DND-41 (cell line): ENCODE measurements at regions not wholly inside any gene's neighbourhood (a gene's known extent, or its start where the extent isn't known, plus 50 kb on each side); places are given as distances from the start of the nearest gene placed in this dataset.

Source experiments
- ATAC-seq: fragments of 200-7000 bp; cut with Tn5 transposase; 3 replicates; pipeline ENCODE4 v1.9.1; 2021; ENCODE audit warnings: low read depth; ENCODE audit not compliant: insufficient read depth
- DNase-seq: peaks from one replicate; pipeline ENCODE4 v3.0.0-alpha.2; 2020
- H2AFZ ChIP-seq: 2 replicates; pipeline ENCODE4 v1.6.0; 2012; ENCODE audit warnings: low read depth, low read length
- H3K27ac ChIP-seq: 2 replicates; pipeline ENCODE4 v1.5.1; 2012; ENCODE audit warnings: low read length, inconsistent platforms
- H3K27me3 ChIP-seq: fragments of 200-600 bp; sonication (generic); 2 replicates; pipeline ENCODE4 v1.6.0; 2012; ENCODE audit warnings: low read length, mild to moderate bottlenecking, inconsistent platforms; ENCODE audit not compliant: insufficient read depth, poor library complexity
- H3K36me3 ChIP-seq: 2 replicates; pipeline ENCODE4 v1.5.1; 2012; ENCODE audit warnings: low read length, inconsistent platforms; ENCODE audit not compliant: insufficient read depth
- H3K4me1 ChIP-seq: 2 replicates; pipeline ENCODE4 v1.5.1; 2012; ENCODE audit warnings: mild to moderate bottlenecking, low read length; ENCODE audit not compliant: insufficient read depth
- H3K4me2 ChIP-seq: 2 replicates; pipeline ENCODE4 v1.6.0; 2012; ENCODE audit warnings: mild to moderate bottlenecking, moderate library complexity, low read length, inconsistent platforms; ENCODE audit not compliant: insufficient read depth
- H3K4me3 ChIP-seq, 2 experiments: fragments of 200-600 bp in 1 of 2; shearing (Covaris generic) in 1 of 2; 2 replicates each; pipeline ENCODE4 v1.5.1; 2012 to 2016; ENCODE audit warnings: inconsistent platforms in 2 of 2, low read length in 2 of 2, mild to moderate bottlenecking in 2 of 2, low read depth in 1 of 2, moderate library complexity in 1 of 2
- H3K79me2 ChIP-seq: 2 replicates; pipeline ENCODE4 v1.6.0; 2012; ENCODE audit warnings: low read length, inconsistent platforms; ENCODE audit not compliant: insufficient read depth
- H3K9ac ChIP-seq: 2 replicates; pipeline ENCODE4 v1.6.0; 2012; ENCODE audit warnings: low read depth, mild to moderate bottlenecking, inconsistent platforms, low read length, moderate library complexity
- H3K9me3 ChIP-seq: 2 replicates; pipeline ENCODE4 v1.5.1; 2012; ENCODE audit warnings: low read length, moderate library complexity, mild to moderate bottlenecking, inconsistent platforms; ENCODE audit not compliant: insufficient read depth, severe bottlenecking
- H4K20me1 ChIP-seq: 2 replicates; pipeline ENCODE4 v1.6.0; 2012; ENCODE audit warnings: low read length; ENCODE audit not compliant: insufficient read depth
- CTCF ChIP-seq: IDR thresholded peaks from 2 replicates; pipeline ENCODE4 v1.5.1; 2012; ENCODE audit warnings: borderline replicate concordance, low read length, moderate library complexity, mild to moderate bottlenecking; ENCODE audit not compliant: poor library complexity, severe bottlenecking; ENCODE audit errors: extremely low read depth
- EZH2 ChIP-seq: IDR thresholded peaks from 3 replicates; pipeline ENCODE4 v1.6.1; 2012; ENCODE audit warnings: borderline replicate concordance, low read depth, mild to moderate bottlenecking, moderate library complexity, low read length, inconsistent platforms; ENCODE audit not compliant: severe bottlenecking

GRCh38 chr16:66298571-66299120 is 67.8 kb upstream of the CDH5 start:
- TF ChIP-seq CTCF (no peak), EZH2 (no peak)

GRCh38 chr16:66298006-66298405 is 68.5 kb upstream of the CDH5 start:
- ATAC-seq, result no peak
- no peak overlapping the region for H3K9ac ChIP-seq
- H3K27me3 ChIP-seq, result peaks cover 16% of the 10 kb centered on the region
- H3K4me1 ChIP-seq, result peaks cover 7% of the 10 kb centered on the region; the same call in 1 of the 2 replicates
- TF ChIP-seq CTCF (no peak), EZH2 (no peak)
- H3K4me2 ChIP-seq, result no peak overlapping the region
- no peaks in the 10 kb centered on the region for H3K36me3 ChIP-seq
- no peak overlapping the region for H2AFZ ChIP-seq
- no peak overlapping the region for H3K27ac ChIP-seq
- no peaks in the 10 kb centered on the region for H3K9me3 ChIP-seq
- H4K20me1 ChIP-seq, result no peaks in the 10 kb centered on the region; the same call in 1 of the 2 replicates
- no peak overlapping the region for H3K4me3 ChIP-seq
- no peak for DNase-seq
- no peaks in the 10 kb centered on the region for H3K79me2 ChIP-seq

More at GRCh38 chr16:66298571-66299120, 67.8 kb upstream of the CDH5 start:
- Histone ChIP-seq H3K4me1 (peaks cover 7% of the 10 kb centered on the region; the same call in 1 of the 2 replicates), H3K79me2 (no peaks in the 10 kb centered on the region), H4K20me1 (no peaks in the 10 kb centered on the region), H3K4me2 (no peak overlapping the region), H2AFZ (no peak overlapping the region), H3K9me3 (no peaks in the 10 kb centered on the region), H3K27me3 (peaks cover 10% of the 10 kb centered on the region), H3K4me3 (no peak overlapping the region), H3K9ac (no peak overlapping the region), H3K27ac (no peak overlapping the region), H3K36me3 (no peaks in the 10 kb centered on the region)
- DNase-seq (no peak), ATAC-seq (no peak)

GRCh38 chr16:66296591-66296990 is 69.9 kb upstream of the CDH5 start:
- no peaks in the 10 kb centered on the region for H3K79me2 ChIP-seq
- no peak overlapping the region for H2AFZ ChIP-seq
- no peak for TF ChIP-seq CTCF
- no peak for TF ChIP-seq EZH2
- no peak overlapping the region for H3K4me3 ChIP-seq
- H3K27ac ChIP-seq, result no peak overlapping the region
- H3K9me3 ChIP-seq, result no peaks in the 10 kb centered on the region
- H3K36me3 ChIP-seq, result no peaks in the 10 kb centered on the region
- H4K20me1 ChIP-seq, result no peaks in the 10 kb centered on the region; the same call in 1 of the 2 replicates
- no peak for DNase-seq
- H3K27me3 ChIP-seq, result peaks cover 17% of the 10 kb centered on the region
- H3K4me1 ChIP-seq, result peaks cover 7% of the 10 kb centered on the region; the same call in 1 of the 2 replicates
- ATAC-seq, result no peak
- H3K9ac ChIP-seq, result no peak overlapping the region
- H3K4me2 ChIP-seq, result no peak overlapping the region
